ENCODE measurements at regions not wholly inside any gene's neighbourhood (a gene's known extent, or its start where the extent isn't known, plus 50 kb on each side); places are given as distances from the start of the nearest gene placed in this dataset.

DNA sequence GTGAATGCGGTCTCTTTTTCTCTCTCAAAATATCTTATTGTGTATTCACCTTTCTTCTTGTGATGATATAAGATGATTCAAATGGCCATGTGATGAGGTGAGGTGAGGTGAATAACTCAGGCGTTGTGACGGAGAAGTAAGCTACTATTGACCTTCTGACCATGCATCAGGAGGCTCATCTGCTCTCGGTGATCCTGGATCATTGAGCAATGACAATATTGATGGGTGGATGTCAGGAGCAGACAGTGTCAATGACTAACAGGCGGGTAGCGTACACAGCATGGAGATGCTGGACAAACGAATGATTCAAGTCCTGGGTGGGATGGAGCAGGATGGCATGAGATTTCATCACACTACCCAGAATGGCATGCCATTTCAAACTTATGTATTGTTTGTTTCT is 119.6 kb downstream of the PXDC1 start:
- TF ChIP-seq CTCF (conservative IDR thresholded peaks at IDR 0.05) = no peak
- no peak for TF ChIP-seq ZFX (IDR thresholded peaks at IDR 0.05)
- H3K27ac ChIP-seq = no peak overlapping the region

DNA sequence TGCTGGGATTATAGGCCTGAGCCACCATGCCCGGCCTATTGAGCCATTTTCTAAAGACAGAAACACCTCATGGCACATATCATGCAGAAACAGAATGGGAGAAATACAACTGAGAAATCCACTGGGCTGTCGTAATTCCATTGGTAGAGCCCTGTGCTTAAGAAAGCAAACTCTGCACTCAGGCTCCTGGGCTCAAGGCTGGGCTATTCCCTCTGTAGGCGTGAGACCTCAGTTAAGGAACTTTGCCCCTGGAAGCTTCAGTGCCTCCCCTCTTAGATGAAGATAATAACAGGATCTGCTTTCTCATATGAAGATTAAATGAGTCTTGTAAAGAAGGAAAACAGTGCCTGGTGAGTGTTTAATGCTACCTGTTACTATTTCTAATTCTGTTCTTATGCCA is 120.3 kb downstream of the PXDC1 start:
- TF ChIP-seq ZFX (IDR thresholded peaks at IDR 0.05) (no peak), CTCF (conservative IDR thresholded peaks at IDR 0.05) (no peak)
- no peak overlapping the region for H3K27ac ChIP-seq

- no peak for TF ChIP-seq CTCF (conservative IDR thresholded peaks at IDR 0.05)
- no peak for TF ChIP-seq ZFX (IDR thresholded peaks at IDR 0.05)
- no peak overlapping the region for H3K27ac ChIP-seq
Observed at GRCh38 chr6:3630258-3630835, 121.2 kb downstream of the PXDC1 start.

DNA sequence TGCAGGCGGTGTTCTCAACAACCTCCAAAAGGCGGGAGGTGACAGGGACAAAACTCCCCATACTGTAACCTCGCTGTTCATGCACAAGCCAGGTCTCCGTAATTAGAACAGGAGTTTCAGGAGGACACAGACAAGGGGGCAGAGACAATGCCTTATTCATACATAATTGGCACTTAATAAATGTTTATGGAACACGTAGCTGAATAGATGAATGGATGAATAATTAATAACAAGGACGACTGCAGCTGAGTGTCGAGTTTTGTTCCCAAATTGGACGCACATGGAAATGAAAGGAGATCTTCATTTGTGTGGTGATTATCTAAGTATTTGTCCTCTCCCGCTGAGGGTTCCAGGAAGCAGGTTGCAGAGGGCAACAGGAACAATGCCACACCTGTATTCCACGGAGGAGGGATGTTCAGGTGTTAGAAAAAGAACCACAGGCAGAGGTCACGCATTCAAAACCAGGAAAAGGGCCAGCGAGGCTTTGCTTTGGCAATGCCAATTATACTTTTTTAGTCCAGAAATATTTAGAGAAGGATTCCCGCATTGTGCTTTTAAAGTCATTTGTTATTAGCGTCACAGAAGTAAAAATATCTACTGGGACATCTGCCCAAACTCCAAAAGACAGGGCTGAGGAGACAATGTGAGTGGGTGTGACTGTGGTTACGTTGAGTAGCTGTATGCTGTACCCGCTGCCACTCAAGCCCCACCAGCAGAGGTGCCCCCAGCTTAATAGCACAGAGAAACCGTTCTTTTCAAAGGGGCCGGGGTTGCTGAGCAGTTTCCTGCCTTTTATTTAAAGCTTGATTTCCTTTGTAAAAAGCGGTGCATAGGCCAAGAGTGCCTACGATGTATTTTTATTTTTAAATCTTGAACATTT is 123.3 kb downstream of the PXDC1 start:
- H3K27ac ChIP-seq = no peak overlapping the region
- TF ChIP-seq CTCF (conservative IDR thresholded peaks at IDR 0.05) (no peak), ZFX (IDR thresholded peaks at IDR 0.05) (no peak)

DNA sequence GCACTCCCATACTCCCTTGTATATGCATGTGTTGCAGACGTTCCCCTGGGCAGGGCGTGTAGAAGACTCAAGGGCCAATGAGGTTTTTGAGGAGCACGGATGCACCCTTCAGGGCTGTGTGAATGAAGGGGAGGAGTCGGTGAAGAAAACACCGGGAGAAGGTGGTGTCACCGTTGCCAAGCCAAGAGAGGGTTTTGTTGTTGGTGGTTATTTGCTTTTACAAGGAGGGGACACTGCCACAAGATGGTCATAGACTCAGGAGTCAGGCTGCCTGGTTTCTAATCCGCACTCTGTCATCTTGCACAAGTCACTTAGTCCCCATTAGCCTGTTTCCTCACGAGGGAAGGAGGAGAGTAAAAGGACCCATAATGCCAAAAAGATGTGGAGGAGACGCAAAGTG is 124.0 kb downstream of the PXDC1 start:
- TF ChIP-seq CTCF (conservative IDR thresholded peaks at IDR 0.05) (no peak), ZFX (IDR thresholded peaks at IDR 0.05) (no peak)
- H3K27ac ChIP-seq = no peak overlapping the region

DNA sequence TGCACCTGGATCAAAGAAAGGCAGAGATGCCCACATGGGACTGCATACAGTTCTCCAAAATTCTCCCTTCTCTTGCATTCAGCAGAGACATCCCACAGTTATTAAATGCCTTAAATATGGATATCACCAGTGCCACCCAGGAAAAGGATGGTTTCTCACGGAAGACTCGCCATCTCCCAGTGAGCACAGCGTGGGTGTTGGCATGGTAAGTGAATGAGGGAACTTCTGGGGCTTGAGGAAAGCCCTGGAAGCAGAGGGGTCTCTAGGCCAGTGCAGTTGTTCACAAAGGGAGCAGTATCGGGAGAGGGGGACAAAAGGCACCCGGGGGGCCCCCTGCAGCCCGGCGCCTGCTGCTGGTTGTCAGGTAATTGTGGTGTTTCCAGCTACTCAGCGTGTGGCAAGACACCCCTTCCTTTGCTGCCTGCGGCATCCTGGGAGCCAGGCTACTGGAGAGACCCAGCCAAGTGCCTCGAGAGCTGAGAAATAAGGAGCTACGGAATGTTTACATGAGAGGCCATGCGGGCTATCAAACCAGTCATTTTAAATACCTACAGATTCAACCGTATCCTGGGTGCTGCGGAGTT is 125.4 kb downstream of the PXDC1 start:
- H3K27ac ChIP-seq = no peak overlapping the region
- TF ChIP-seq CTCF (conservative IDR thresholded peaks at IDR 0.05) (no peak), ZFX (IDR thresholded peaks at IDR 0.05) (no peak)
